ENCODE measurements at regions not wholly inside any gene's neighbourhood (a gene's known extent, or its start where the extent isn't known, plus 50 kb on each side); places are given as distances from the start of the nearest gene placed in this dataset.

- TF ChIP-seq POLR2AphosphoS5 (IDR thresholded peaks at IDR 0.05) (no peak), EP300 (IDR thresholded peaks at IDR 0.05) (no peak), CTCF (IDR thresholded peaks at IDR 0.05) (no peak)
Measured at GRCh38 chr1:162944974-162945674, 84.1 kb upstream of the CCDC190 start.
